Dendritic cell treated with granulocyte-macrophage colony-stimulating factor and Interleukin-4, amounts not matched to agents 40 ng/mL and 50 ng/mL, for 4 days (primary cell): ENCODE measurements at regions not wholly inside any gene's neighbourhood (a gene's known extent, or its start where the extent isn't known, plus 50 kb on each side); places are given as distances from the start of the nearest gene placed in this dataset.
"Not testable (repeated sequence)": the region's sequence is repeated elsewhere in the genome, so short reads cannot be mapped to it uniquely, and the experiment has no call there.

ENCODE experiments used
- H3K27ac Mint-ChIP-seq: one replicate; pipeline ENCODE4 v1.8.0; 2022; ENCODE audit warnings: mild to moderate bottlenecking, mixed read lengths
- H3K27me3 Mint-ChIP-seq: one replicate; pipeline ENCODE4 v1.8.0; 2022; ENCODE audit warnings: mild to moderate bottlenecking, mixed read lengths
- H3K36me3 Mint-ChIP-seq: one replicate; pipeline ENCODE4 v1.8.0; 2022; ENCODE audit warnings: low read depth, mixed read lengths
- H3K4me1 Mint-ChIP-seq: one replicate; pipeline ENCODE4 v1.8.0; 2022; ENCODE audit warnings: low read depth, mixed read lengths
- H3K4me3 Mint-ChIP-seq: one replicate; pipeline ENCODE4 v1.8.0; 2022; ENCODE audit warnings: mild to moderate bottlenecking, moderate library complexity, mixed read lengths
- H3K9me3 Mint-ChIP-seq: one replicate; pipeline ENCODE4 v1.8.0; 2022; ENCODE audit warnings: mixed read lengths
- intact Hi-C: fragments of 100-400 bp; cut with micrococcal nuclease; formaldehyde crosslinking; loops from one replicate; pipeline ENCODE4 v1.15.0; 2022

DNA sequence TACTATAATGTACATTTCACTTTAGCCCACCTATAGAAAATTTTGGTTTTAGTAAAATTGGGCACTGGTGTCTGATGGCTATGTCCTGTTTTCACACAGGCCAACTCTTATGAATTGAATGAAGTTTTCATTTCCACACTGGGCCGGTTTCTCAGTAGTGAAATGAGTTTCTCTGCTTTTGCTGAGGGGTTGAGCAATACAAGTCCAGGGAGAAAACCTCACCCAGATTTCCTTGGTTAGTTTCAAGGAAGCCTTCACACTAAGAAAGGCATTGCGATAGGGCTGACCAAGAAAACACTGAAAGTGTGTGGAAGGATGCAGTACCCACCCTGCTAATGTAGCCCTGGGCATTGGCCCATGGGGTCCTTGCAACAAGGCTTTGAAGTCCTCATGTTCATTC is 331.5 kb upstream of the CFAP20DC start:
- no peak overlapping the region for H3K4me3 Mint-ChIP-seq
- no peaks in the 10 kb centered on the region for H3K27me3 Mint-ChIP-seq
- H3K36me3 Mint-ChIP-seq = no peaks in the 10 kb centered on the region
- H3K4me1 Mint-ChIP-seq = peaks cover 39% of the 10 kb centered on the region
- H3K9me3 Mint-ChIP-seq = peaks cover 8% of the 10 kb centered on the region
- H3K27ac Mint-ChIP-seq = no peak overlapping the region
- intact Hi-C loops = no loop called here

DNA sequence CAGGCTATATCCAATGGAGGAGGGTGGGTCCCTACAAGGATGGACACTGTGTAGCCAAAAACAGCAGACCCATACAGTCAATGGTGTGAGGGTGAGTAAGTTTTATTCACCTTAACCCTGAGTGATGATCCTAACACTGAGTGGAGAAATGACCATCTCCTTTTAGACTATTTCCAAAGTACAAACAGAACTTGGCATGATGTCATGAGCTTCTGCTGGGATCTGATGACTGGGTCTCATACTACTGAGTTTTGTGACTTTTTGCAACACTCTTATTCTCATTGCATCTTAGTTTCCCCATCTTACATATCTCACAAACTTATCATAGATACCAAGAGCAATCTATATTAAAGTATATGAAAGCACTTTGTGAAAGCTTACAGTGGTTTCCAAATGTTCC is 330.3 kb upstream of the CFAP20DC start:
- intact Hi-C loops = no loop called here
- Mint-ChIP-seq H3K27me3 (no peaks in the 10 kb centered on the region), H3K4me3 (no peak overlapping the region), H3K36me3 (no peaks in the 10 kb centered on the region), H3K4me1 (peaks cover 27% of the 10 kb centered on the region), H3K9me3 (peaks cover 8% of the 10 kb centered on the region), H3K27ac (no peak overlapping the region)

DNA sequence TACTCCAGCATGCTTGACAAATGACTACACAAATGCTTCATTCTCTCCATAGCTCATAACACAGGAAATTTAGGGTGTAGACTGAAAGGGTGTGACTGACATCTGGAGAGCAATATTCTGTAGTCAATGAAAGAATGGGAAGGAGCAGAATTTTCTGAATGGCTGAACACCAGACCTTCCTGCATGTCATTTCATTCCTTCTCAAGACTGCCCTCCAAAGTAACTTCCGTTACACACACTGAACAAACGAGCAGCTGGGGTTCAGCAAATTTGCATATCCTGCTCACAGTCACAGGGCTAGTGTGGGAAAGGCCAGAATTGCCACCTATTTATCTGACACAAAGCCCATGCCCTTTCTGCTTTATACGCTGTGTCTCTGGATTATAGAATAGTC is 325.0 kb upstream of the CFAP20DC start:
- Mint-ChIP-seq H3K27ac (no peak overlapping the region), H3K9me3 (peaks cover 8% of the 10 kb centered on the region), H3K27me3 (no peaks in the 10 kb centered on the region), H3K36me3 (no peaks in the 10 kb centered on the region), H3K4me3 (no peak overlapping the region), H3K4me1 (peaks cover 14% of the 10 kb centered on the region)
- intact Hi-C loops = no loop called here

DNA sequence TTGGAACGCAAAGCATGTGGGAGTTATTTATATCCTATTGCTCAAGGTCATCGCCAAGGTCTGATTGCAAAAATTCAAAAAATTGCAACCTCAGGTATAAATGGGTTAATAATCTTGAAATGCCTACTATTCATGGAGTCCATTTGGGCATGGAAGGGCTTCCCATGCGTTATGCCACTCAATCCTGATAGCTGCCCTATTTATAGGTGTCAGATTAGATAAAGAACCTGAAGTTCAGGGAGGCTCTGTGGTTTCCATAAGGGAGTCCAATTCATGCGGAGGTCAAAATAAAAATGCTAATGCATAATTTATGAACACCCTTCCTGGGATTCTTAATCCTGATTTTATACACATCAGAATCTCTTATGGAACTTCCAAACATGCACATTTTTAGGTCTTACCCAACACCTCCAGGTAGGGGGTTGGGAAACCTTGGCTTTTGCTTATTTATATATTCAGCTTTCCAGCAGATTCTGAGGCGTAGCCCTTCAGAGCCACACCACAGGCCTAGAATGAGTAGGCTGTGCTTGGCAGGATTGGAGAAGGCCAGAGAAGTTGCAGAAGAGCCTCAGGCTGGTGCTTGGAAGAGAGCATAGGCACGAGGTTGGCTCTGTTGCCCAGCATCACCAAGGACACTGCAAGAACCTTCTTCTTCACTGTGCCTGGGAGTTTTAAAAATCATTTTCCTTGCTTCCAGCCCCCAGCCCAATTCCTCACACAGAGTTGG is 324.4 kb upstream of the CFAP20DC start:
- no peaks in the 10 kb centered on the region for H3K36me3 Mint-ChIP-seq
- H3K4me1 Mint-ChIP-seq = peaks cover 20% of the 10 kb centered on the region
- no peak overlapping the region for H3K4me3 Mint-ChIP-seq
- H3K27me3 Mint-ChIP-seq = no peaks in the 10 kb centered on the region
- intact Hi-C loops = no loop called here
- H3K27ac Mint-ChIP-seq = no peak overlapping the region
- peaks cover 8% of the 10 kb centered on the region for H3K9me3 Mint-ChIP-seq

DNA sequence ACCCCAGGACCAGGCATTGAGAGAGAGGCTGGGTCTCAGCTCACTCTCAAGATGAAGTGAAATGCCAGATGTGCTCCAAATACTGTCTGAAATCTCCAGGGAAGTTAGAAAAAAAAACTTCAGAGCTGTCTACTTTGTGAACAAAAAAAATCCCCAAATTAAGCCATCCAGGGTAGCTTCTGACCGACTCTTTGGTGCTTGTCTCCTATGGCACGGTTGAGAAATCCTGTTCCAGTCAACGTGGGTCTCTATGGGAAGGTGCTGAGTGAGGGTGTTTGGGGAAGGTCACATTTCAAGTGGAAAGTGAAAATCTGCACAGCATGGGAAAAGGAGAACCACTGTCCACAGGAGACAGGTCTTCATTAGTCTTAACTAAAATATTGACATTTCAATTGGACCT is 322.5 kb upstream of the CFAP20DC start:
- peaks cover 28% of the 10 kb centered on the region for H3K4me1 Mint-ChIP-seq
- H3K4me3 Mint-ChIP-seq = no peak overlapping the region
- intact Hi-C loops = no loop called here
- no peaks in the 10 kb centered on the region for H3K9me3 Mint-ChIP-seq
- no peaks in the 10 kb centered on the region for H3K27me3 Mint-ChIP-seq
- H3K36me3 Mint-ChIP-seq = no peaks in the 10 kb centered on the region
- H3K27ac Mint-ChIP-seq = no peak overlapping the region

DNA sequence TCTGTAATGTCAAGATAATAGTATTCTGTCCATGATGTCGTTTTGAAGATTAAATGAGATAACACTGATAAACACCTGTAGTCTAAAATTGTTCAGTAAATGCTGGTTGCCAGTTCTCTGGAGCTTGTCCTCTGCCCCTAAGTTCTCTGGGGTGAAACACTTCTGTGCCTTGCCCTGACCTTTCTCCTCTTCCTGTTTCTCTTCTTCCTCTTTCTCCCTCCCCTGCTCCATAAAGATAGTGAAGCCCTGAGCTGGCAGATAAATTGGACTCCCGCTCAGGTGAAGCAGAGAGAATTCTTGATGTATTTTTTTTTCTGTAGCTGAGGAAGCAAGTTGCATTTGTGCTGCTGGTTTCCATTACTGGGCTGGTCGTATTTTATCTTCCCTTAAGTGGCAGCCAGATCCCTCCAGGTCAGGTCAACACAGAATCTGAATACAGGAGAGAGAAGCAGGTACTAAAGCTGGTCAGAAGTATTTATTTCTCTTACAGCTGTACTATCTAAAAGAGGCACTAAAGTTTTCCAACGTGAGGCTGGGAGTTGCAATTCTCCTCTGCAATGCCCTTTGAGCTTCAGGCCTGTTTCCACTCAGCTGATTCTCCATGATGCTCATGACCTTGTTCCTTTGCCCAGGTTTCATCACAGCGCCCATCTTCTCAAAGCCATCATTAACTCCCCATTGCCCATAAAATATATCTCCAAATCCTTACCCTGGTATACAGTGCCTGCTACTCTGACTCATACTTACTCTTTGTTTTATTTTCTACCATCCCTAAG is 319.3 kb upstream of the CFAP20DC start:
- Mint-ChIP-seq H3K9me3 (no peaks in the 10 kb centered on the region), H3K36me3 (no peaks in the 10 kb centered on the region), H3K27ac (no peak overlapping the region)

DNA sequence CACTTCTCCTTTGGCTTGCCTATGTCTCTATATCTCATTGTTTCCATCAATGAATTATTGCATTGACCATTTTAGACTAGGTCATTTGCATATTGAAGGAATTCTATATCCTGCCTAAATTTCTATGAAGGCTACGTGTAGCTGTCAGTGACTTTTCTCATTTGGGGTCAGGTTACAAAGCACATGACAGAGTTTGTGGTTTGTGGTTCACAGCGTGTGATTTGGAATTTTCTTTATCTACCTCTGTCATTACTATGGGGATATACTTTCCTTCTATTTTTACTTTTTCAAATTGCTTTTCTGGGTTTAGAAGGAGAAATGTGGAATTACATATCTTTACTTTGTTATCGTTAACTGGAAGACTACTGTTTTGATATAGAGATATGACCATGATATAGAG is 317.3 kb upstream of the CFAP20DC start:
- Mint-ChIP-seq H3K36me3 (no peaks in the 10 kb centered on the region), H3K9me3 (no peaks in the 10 kb centered on the region), H3K4me3 (no peak overlapping the region), H3K27ac (no peak overlapping the region), H3K27me3 (peaks cover 2% of the 10 kb centered on the region), H3K4me1 (peaks cover 21% of the 10 kb centered on the region)
- intact Hi-C loops = no loop called here

More for the DNA sequence above, 319.3 kb upstream of the CFAP20DC start:
- Mint-ChIP-seq H3K4me1 (peaks cover 28% of the 10 kb centered on the region), H3K4me3 (no peak overlapping the region), H3K27me3 (no peaks in the 10 kb centered on the region)
- intact Hi-C loops = no loop called here

DNA sequence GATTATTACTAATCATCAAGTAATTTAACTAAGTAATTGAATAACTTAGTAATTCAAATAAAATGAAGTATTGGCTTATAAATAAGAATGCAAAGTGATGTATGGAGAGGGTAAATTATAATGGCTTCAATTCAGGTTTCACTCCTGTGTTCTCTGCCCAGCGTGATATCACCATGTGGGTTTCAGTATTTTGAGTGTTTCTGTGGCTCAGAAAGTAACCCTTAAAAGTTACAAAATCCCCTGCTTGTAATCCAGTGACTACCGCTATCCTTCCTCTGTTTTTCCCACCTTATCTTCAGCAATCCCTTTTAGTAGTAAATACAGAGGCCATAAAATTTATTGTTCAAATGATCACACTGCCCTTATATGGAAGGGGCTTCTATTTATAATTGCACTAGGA is 316.4 kb upstream of the CFAP20DC start:
- H3K4me3 Mint-ChIP-seq = no peak overlapping the region
- no peak overlapping the region for H3K27ac Mint-ChIP-seq
- no peaks in the 10 kb centered on the region for H3K36me3 Mint-ChIP-seq
- intact Hi-C loops = no loop called here
- H3K4me1 Mint-ChIP-seq = peaks cover 19% of the 10 kb centered on the region
- peaks cover 2% of the 10 kb centered on the region for H3K27me3 Mint-ChIP-seq
- no peaks in the 10 kb centered on the region for H3K9me3 Mint-ChIP-seq

DNA sequence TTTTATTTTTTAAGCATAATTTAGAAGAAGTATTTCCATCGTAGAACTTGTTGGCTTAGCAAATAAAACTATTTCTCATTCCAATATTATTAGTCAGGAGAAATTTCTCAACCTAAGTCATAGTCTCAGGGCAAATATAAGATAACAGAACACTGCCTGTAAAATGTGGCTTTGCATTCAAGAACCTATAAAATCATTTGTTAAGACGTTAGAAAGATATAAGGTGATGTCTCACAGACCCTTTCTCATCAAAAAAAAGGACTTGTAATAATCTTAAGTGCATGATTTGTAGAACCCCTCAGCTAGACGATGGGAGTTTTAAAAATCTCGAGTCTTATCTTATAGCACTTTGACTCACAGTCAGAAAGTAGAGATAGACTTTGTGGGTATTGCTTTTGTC is 314.7 kb upstream of the CFAP20DC start:
- H3K9me3 Mint-ChIP-seq = peaks cover 4% of the 10 kb centered on the region
- H3K27me3 Mint-ChIP-seq = peaks cover 2% of the 10 kb centered on the region
- no peaks in the 10 kb centered on the region for H3K36me3 Mint-ChIP-seq
- intact Hi-C loops = no loop called here
- H3K27ac Mint-ChIP-seq = no peak overlapping the region
- peaks cover 16% of the 10 kb centered on the region for H3K4me1 Mint-ChIP-seq
- H3K4me3 Mint-ChIP-seq = no peak overlapping the region

DNA sequence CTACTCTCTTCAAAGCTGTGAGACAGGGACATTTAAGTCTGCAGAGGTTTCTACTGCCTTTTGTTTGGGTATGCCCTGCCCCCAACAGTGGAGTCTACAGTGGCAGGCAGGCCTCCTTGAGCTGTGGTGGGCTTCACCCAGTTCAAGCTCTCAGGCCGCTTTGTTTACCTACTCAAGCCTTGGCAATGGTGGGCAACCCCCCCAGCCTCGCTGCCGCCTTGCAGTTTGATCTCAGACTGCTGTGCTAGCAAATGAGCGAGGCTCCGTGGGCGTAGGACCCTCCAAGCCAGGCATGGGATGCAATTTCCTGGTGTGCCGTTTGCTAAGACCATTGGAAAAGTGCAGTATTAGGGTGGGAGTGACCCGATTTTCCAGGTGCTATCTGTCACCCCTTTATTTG is 310.5 kb upstream of the CFAP20DC start:
- H3K36me3 Mint-ChIP-seq, intact Hi-C loops, H3K27ac Mint-ChIP-seq, H3K4me3 Mint-ChIP-seq, H3K9me3 Mint-ChIP-seq, H3K27me3 Mint-ChIP-seq, H3K4me1 Mint-ChIP-seq: not testable (repeated sequence)

DNA sequence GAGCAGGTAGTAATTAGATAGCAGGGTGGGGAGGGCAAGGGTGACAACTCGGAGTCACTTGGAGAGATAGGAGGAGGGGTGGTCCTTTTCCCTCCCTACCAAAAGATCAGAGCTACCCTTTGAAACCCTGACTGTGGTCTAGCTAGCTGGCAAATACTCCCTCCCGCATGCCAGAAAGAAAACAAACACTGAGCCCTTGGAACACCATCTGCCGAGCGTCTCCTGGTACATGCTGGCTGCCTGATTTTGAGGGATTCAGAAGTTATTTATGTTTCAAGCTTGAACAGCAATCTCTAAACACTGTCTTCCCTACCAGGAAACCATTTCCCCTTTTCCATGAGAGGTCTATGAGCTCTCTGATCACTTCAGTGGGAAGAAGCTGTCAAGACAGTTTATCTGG is 291.6 kb upstream of the CFAP20DC start:
- H3K27ac Mint-ChIP-seq = no peak overlapping the region
- H3K4me3 Mint-ChIP-seq = no peak overlapping the region
- no peaks in the 10 kb centered on the region for H3K27me3 Mint-ChIP-seq
- no peaks in the 10 kb centered on the region for H3K36me3 Mint-ChIP-seq
- intact Hi-C loops = no loop called here
- peaks cover 11% of the 10 kb centered on the region for H3K4me1 Mint-ChIP-seq
- no peaks in the 10 kb centered on the region for H3K9me3 Mint-ChIP-seq

DNA sequence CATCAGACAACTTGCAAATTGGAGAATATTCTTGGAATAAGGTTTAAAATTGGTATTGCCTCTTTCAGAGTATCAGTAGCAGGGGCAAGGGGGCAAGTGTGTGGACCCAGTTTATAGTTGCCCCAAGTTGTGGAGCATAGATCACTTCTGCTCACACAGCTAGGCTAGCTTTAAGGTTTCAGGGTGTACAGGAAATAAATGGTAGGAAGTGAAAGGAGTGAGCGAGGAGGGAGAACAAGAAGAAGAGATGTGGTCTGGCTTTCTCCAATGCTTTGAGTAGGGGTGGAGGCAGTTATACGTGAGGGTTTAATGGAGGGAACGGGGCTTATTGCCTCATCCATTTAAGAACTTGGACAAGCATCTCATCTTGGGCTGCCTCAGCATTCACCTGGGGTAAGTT is 290.0 kb upstream of the CFAP20DC start:
- no peak overlapping the region for H3K27ac Mint-ChIP-seq
- peaks cover 20% of the 10 kb centered on the region for H3K4me1 Mint-ChIP-seq
- no peaks in the 10 kb centered on the region for H3K27me3 Mint-ChIP-seq
- H3K4me3 Mint-ChIP-seq = no peak overlapping the region
- H3K36me3 Mint-ChIP-seq = no peaks in the 10 kb centered on the region
- no peaks in the 10 kb centered on the region for H3K9me3 Mint-ChIP-seq
- intact Hi-C loops = no loop called here

DNA sequence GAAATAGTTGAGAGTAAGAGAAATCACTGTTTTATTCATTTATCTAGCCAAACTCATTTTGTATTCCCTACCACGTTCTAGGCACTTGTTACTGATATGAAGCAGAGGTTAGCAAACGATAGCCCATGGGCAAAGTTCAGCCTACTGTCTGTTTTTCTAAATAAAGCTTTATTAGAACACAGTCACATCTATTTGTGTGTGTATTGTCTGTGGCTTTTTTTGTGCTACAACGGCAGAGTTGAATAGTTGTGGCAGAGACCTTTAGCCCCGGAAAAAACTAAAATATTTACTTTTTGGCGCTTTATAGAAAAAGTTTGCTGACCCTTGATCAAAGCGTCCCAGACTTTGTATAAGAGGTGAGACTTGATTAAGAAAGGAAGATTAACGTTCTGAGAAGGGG is 289.1 kb upstream of the CFAP20DC start:
- Mint-ChIP-seq H3K36me3 (no peaks in the 10 kb centered on the region), H3K9me3 (no peaks in the 10 kb centered on the region), H3K4me3 (no peak overlapping the region), H3K27me3 (no peaks in the 10 kb centered on the region), H3K4me1 (peaks cover 22% of the 10 kb centered on the region), H3K27ac (no peak overlapping the region)
- intact Hi-C loops = no loop called here

DNA sequence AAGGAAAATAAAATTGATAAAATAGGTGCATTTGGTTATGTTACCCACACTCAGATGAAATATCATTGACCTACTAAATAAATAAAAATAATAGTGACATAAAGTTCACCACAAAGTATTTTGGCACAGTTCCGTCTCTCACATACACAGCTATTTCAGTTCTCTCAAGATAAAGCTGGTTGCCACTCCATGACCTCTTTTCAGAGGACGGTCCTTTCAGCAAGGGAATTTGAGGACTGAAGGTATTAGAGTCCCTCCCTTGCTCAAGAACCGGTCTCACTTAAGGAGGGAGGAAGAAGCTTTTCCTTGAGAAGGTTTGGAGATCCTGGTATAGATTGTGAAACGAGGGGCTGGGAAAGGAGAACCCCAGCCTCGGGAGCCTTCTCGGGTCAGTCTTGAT is 285.5 kb upstream of the CFAP20DC start:
- intact Hi-C loops = no loop called here
- Mint-ChIP-seq H3K4me3 (no peak overlapping the region), H3K9me3 (no peaks in the 10 kb centered on the region), H3K27ac (no peak overlapping the region), H3K4me1 (peaks cover 36% of the 10 kb centered on the region), H3K27me3 (no peaks in the 10 kb centered on the region), H3K36me3 (no peaks in the 10 kb centered on the region)

DNA sequence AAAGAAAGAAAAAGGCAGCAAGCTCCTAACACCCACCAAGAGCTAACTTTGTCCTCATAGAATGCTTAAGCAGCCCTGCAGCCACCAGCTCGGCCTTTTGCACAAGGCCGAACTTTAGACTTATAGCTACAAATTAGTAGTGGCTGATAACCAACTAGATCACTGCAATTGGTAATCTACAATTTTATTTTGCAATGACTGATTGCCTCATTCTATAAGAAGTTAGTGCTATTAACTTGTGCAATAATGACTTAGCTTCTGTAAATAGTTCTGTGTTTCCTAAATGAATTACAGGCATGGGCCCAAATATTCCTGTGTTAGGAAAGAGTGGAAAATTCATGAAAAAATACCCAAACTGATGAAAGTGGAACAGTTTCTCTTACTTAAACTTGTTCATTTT is 284.8 kb upstream of the CFAP20DC start:
- Mint-ChIP-seq H3K36me3 (no peaks in the 10 kb centered on the region), H3K27me3 (no peaks in the 10 kb centered on the region), H3K27ac (no peak overlapping the region), H3K4me1 (peaks cover 34% of the 10 kb centered on the region), H3K4me3 (no peak overlapping the region), H3K9me3 (no peaks in the 10 kb centered on the region)
- intact Hi-C loops = no loop called here
